ENCODE measurements at regions not wholly inside any gene's neighbourhood (a gene's known extent, or its start where the extent isn't known, plus 50 kb on each side); places are given as distances from the start of the nearest gene placed in this dataset.

DNA sequence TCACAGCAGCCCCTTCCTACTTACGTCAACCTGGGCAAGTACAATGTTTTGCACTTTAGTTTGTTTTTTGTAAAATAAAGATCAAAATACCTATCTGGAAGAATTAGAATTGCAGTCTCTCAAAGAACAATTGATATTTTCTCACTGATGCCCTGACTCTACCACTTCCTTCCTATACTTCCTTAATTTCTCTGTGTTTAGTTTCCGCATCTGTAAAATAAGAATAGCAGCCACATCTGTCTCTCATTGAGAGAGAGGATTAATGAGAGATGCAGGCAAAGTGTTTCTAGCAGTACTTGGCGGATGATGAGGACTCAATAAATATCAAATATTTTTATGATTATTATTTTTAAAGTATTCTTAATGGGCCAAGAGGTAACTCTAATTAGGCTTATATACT is 122.6 kb upstream of the PIEZO2 start:
- DNase-seq: no peak

DNA sequence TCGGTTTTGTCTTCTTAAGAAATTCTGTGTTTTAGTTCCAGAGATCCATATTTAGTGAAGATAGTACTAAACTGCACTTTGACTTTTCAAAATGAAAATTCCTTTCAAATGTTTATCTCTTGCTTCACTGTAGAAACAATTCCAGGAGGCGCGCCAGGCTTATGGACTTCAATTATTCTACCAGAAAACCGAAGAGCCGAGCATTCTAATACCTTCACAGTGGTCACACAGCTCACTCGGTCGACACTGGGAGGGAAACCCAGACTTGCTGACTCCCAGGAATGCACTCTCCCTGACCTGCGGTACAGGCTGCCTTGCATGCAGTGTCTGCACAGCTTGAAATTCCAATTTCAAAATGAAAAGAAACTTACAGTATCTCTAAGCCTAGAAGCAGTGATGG is 119.9 kb upstream of the PIEZO2 start:
- DNase-seq: no peak

DNA sequence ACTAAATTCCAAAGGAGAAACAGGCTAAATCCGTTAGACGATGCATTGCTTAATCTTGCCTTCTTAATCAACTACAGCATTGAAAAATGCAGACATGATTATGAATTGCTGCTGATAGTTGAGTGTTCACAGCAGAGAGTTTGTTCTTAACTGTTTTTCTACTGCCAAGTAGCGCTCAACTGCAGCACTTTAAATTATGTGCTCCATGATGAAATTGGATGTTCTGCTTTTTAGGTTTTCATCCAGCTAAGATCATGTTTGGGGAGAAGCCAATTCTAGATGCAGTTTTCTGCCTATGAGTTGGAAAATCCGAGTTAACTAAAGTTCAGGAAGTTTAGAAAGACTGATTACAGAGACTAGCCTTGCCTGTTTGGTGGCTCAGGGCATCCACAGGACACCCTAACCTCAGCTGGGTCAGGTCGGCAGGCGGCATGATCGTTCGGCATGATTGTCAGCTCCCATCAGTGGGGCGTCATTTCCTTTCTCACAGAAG is 119.4 kb upstream of the PIEZO2 start:
- peak in 1 of 58 donors; percentile 13 for DNase-seq

DNA sequence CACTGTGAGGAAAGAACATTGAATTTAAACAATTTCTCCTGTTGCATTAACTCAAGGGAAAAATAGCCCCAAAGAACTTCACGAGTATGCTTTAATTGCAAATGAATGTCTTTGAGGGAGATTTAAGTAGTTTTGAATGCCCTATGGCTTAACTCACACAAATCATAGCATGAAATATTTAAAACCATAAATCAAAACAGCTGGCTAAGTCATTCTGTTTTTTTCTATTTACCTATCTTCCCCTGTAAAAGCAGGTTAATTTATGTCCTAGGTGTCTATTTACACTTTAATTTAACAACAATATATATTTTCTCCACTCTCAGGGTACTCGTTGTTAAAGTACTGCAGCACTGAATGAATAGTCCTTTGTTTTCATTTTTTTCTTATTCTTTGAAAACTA is 118.8 kb upstream of the PIEZO2 start:
- no peak for DNase-seq

DNA sequence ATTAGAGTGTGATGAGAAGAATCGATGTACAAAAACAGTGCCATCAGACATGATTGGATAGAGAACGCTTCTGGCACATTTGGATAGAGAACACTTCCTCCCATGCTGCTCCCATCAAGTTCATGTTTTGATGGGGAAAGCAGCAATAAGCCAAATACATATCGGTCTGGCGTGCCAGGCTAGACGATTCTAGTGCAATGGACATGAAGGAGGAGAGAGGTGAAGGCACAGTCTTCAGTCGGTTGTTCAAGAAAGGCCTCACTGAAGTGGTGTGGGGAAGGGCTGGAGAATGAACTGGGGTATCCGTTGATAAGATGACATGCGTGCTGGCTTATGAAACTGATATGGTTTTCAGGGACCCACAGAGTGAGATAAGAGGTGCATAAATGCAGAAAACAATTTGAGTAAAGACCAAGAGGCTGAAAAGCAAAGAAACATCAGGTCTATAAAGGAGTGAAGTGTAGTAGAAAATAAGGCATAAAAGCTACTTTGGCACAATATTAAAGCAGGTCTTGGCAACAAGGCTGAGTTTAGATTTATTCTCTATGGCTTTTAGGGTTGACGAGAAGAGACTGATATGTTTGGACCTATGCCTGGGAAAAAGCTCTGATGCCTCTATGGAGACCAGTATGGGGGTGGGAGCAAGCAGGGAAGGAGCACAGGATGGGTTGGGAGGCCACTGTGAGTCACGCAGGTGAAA is 117.6 kb upstream of the PIEZO2 start:
- DNase-seq: no peak

DNA sequence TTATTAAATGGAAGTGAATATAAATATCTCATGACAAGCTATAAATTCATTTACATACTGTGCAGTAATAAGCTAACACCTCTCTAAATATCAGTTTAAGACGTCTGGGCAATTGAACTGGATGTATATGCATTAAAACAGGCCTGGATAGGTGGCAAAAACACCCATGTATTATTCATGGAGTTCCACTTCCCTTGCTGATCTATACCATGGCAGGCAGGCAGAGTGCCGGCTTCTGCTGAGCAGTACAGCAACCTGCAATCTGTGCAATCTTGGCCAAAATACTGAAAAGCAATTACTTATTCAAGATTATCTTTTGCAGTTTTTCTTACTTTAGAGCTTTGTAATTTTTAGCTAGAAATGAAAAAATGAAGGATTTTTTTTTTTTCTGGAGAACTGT is 112.1 kb upstream of the PIEZO2 start:
- peak in 1 of 58 donors; percentile 24 for DNase-seq

DNA sequence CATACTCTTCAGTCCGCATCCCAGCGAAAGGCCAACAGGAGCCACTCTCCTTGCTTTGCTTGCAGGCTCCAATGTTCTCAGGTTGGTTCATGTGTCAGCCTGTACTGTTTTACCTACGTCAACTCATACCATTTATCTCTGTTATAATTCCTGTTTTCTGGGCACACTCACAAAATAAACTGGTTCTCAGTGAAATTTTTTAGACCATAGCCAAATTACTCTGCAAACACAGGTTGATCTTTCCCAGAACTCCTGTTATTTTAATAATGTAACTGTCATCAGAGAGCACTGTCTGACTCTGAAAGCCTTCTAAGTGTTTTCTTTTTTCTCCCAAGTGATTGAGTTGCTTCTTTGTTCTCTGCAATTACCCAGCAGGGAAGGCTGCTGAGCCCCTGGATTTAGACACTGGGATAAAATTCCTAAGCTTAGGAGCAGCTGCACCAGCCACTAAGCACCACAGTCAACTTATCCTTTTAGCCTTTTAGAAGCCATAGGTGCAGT is 111.6 kb upstream of the PIEZO2 start:
- no peak for DNase-seq

DNA sequence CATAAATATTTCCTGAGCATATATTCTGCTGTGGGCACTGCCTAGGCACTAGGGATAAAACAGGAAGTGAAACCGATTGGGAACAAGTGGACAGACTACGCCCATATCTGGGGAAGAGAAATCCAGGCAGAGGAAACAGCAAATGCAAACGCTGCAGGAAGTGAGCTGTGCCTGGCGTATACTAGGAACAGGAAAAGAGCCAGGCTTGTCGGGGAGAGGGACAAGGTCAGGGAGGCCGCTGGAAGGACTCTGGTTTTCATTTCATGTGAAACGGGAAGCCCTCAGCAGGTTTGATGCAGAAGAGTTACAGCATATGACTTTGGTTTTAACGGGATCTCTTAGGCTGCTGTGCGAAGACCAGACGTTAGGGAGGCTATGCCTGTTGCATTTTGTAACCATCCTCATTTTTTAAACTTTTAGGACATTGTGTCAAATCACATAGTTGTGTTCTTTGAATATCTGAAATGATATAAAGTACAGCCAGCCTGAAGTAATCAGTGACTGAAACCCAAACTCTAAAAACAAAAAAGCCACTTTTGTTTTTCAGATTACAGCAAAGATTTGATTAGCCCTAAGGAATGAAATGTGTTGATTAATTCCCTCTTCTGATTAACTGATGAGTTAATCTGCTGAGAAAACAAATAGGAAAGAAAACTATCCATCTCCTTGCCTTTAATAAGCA is 110.2 kb upstream of the PIEZO2 start:
- peak in 2 of 58 donors; percentile 2 to 3 for DNase-seq

DNA sequence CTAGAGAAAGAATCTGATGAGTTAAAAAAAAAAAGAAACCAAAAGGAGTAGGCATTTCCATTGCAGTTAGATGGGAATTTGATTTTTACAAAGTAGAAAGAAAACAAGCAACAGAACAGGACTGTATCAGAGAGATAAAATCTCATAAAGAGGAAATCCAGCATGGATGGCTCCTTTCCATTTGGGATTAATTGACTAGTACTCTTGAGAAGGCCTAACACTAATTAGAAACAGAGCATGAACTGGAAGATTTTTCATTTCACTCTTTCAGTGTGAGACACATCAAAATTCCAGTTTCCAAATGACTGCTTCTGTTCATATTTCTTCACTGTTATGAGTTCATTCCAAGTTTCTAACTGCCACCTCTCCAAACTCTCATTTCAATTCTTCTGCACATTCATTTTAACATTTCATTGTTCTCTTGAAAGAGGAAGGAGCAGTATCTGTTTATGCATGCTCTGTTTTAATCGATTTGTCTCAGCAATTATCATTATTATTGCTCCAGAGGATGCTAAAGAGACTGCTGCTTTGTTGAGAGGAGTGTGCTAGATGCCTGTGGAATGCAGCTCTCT is 108.8 kb upstream of the PIEZO2 start:
- no peak for DNase-seq

DNA sequence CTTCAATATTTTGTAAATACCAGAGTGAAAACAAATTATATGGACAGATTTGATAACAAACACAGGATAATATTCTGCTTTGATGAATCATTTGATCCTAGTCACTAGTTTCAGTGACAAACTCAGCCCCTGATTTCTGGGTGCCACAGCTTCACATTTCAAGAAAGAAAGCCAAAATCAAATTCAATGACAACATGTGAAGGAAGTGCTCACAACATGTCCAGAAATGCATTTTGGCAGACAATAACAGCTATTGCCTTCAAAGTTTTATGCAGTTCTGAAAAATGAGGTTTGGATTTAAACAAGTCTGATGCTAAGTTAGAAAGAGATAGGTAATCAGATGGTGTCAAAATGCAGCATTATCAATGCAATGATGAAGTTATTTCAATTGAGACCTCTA is 106.9 kb upstream of the PIEZO2 start:
- DNase-seq: no peak

DNA sequence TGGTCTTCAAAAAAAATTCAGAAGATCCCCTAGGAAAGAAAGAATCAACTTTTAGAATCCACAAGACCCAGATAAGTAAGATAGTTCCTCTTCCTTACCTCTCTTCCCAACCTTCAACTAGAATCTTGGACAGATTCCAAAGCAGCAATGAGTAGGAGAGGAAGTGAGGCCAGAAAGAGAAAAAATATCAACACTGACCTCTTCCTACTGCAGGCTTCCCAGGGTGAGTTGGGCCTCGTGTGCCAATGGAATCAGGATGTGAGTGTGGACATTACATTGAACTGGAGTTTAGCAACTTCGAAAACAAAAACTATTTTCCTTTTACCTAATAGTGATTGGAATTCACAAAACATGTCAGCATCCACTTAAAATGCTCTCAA is 102.5 kb upstream of the PIEZO2 start:
- DNase-seq: no peak

DNA sequence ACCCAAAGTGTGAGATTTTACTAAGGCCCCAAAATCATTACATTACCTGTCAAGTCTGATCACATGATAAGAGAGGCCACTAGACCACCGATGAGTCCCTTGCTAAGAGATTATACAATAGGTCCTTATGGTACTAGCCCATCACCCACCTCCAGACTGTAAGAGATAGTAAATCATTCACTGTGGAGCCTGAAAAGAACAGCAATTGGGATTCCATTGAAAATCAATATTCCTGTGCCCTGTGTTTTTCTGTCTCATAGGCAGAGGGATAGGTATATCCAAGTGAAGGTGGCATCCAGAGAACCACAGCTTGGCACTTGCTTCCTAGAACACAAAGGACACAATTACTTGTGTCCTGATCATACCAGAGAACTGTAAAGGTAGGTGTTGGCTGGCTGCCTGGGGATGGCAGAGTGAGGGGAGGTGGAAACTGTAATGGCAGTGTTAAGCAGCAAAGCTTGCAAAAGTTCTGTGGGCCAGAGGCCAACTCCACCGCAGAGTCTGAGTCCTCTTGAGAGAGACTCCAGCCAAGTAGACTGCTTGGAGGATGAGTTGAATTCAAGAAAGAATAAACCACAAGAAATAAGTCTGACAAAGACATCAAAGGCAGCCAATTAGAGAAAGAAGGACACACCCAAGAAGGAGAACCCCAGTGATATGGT is 102.0 kb upstream of the PIEZO2 start:
- no peak for DNase-seq

DNA sequence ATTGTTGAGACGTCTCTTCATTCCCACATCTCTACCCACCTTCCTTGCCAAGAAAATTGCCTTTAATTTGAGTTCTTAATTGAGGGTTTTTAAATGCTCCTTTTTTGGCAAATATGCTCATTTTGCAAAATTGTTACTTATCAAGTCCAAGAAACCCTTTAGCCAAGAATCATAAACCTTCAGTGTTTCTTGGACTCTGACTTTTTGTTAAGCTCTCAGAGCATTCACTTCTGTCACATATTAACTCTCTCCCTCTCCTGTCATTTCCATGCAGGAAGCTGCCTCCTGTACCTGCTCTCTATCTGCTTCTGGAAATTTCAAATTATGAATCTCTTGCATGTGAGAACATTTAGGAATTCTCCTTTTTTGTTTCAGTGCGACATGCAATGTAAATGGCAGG is 100.0 kb upstream of the PIEZO2 start:
- DNase-seq: no peak

DNA sequence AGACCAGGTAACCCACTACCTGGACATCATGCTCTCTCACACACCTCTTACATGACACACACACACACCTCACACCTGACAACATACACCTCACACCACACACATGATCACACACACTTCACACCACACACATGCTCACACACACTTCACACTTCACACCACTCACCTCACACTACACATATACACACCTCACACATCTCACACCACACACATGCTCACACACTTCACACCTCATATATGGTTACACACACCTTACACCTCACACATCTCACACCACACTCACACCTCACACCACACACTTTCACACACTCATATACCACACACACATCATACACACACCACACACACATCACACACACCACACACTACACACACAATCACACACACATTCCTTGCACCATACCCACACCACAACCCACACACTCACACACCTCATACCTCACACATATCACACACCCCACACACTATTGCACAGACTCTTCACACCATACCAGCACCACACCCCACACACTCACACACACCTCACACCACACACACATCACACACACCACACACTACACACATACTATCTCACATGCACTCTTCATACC is 98.1 kb upstream of the PIEZO2 start:
- DNase-seq: no peak

DNA sequence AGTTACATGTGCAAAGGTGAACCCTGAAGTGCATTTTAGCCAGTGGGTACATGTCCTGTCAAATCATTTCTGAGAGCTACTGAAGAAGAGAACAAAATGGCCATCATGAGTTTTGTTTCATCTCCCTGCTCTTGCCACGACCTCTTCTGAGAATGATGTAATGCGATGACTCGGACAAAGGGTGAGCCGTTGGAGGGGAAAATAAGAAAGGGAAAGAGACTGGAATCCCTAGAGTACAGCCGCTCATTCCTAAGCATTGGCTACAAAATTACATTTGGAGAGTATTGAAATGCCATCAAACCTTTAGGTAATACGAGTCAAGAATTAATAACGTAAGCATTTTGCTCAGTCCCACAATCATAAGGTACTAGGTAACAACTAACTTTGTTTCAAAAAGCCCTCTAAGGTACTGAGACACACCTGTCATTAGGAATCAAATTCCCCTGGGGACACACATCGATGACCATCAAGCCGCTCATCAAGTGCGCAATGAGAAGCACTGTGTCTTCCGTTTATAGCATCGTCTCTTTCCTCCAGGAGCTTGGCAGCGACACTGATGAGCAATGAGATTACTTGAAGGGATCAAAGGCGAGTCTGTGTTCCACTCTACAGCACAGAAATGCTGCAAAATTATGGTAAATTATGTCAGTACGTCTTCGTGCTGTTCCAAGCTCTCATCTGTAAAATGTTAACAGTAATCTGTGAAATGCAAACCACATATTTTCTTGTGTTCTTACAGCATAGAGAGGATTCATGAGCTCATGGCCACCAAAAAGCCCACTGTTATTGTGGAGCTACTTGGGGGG is 97.3 kb upstream of the PIEZO2 start:
- no peak for DNase-seq

DNA sequence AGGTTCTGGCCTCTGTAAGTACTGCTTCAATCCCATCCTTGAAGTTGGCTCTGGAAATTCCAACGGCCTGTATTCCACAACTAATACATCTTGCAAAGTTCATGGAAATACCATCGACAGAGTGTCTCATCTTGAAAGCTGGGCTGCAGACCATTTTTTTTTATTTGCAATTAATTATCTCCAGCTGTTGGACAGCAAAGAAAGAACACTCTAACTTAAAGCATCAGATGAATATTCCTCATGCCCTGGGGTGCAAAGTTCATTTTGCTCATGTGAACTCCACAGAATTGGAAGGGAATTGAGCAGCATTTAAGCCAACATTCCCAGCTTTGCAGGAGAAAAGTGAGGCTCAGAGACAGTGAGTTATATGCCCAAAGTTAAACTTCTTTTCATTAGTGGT is 96.5 kb upstream of the PIEZO2 start:
- no peak for DNase-seq

DNA sequence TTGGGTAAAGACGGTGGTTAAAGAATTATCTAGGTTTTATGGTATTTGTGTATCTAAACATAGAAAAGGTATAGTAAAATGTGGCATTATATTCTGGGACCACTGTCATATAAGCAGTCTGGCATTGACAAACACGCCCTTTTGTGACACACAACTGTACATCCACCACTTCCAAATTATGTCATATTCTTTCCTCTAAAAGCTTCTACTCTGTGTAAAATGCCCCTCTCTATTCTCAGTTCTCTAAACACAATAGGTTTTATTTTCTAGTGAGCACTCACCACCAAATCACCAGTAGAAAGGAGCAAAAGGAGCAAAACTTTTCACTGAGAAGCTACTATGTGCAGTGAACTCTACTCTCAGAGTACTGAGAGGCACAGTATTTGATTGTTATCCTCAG is 88.1 kb upstream of the PIEZO2 start:
- no peak for DNase-seq

DNA sequence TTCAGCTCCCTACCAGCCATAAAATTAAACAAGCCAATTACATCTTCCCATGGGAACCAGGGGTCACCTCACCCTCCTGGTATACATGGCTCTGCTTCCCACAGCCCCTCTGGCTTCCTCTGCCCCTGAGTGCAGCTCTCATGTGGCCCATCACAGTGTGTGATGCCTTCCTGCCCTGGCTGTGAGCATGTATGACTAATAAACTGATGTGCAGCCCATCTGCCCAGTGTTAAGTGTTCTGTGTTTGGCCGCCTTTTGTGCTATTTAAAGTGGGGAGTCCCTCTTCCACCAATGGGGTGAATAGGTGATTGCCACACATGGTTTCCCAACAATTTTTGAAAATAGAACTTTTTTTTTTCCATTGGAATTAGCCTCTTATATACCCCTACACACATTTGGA is 87.7 kb upstream of the PIEZO2 start:
- no peak for DNase-seq

DNA sequence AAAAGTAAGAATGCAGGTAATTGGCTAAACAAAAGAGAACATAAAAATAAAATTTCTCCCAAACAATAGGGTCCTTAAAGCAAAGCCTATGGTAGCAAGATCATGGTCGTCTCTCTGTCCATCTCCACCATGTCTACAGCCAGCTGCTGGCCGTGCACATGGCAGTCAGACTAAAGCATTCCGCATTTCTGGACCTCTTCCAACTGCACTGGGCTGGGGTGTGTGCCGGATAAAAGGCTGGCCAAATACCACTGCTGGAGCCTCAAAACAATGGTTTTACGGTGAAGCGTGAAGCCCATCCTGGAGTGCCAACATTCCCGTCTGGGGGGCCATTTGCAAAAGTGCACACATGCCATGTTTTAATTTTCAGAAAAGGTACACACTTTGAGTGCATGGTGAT is 74.8 kb upstream of the PIEZO2 start:
- DNase-seq: no peak

DNA sequence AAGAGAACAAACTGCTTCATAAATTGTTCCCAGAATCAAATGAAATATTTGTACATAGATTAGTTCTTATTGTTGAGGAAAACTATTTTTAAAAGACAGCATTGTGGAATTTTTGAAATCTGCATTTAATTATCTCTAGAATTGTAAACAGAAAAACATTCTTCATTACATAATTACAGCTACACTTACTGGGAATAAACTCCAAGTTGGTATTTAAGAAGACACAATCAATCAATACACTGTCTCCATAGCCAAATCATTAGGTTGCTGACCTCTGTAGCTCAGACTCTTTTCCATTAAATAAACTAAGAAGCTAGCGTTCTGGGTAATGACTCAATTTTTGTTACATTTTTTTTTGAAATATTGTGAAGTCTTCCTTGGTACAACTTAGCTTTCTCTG is 70.2 kb upstream of the PIEZO2 start:
- DNase-seq: no peak

DNA sequence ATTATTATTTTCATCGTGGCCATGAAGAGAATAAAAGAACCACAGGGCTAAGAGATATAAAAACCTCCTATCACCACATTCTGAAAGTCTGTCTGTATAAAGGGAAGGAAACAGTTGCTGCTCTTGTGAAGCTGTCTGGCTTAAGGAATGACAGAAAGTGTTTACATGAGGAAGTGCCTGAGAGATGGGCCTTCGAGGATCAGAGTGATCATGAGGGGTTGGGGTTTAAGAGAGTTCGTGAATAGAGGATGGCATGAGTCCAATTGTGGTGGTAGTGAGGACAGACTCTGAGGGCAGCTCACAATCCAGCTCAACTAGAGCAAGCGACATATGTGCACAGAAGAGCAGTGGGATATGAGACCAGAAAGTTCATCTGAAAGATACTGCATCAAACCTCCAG is 65.8 kb upstream of the PIEZO2 start:
- no peak for DNase-seq
